IPS-NIHi11 (cell line): ENCODE measurements at regions not wholly inside any gene's neighbourhood (a gene's known extent, or its start where the extent isn't known, plus 50 kb on each side); places are given as distances from the start of the nearest gene placed in this dataset.
"Not testable (repeated sequence)": the region's sequence is repeated elsewhere in the genome, so short reads cannot be mapped to it uniquely, and the experiment has no call there.

Experiments
- DNase-seq: peaks from one replicate; pipeline ENCODE4 v3.0.0; 2012; ENCODE audit warnings: mixed read lengths, low spot score

GRCh38 chr10:36765782-36766414, 359.5 kb upstream of the ANKRD30A start:
- no peak for DNase-seq

DNA sequence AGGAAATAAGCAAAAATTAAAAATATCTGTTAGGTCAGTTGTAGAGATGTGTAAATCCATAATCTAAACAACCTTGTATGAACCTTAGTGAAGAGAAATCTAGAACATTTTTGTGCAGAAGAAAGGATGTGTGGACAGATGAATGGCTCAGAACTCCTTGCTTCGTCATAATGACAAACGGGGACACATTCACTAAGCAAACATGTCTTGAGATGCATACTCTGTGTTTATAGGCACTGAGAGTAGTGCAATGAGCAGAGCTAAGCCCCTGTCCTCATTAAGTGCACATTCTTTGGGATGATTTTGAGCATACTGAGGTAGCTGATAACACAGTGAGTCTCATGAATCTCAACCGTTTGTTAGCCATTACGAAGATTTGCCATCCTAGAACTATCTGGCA, 360.6 kb upstream of the ANKRD30A start:
- DNase-seq = no peak

DNA sequence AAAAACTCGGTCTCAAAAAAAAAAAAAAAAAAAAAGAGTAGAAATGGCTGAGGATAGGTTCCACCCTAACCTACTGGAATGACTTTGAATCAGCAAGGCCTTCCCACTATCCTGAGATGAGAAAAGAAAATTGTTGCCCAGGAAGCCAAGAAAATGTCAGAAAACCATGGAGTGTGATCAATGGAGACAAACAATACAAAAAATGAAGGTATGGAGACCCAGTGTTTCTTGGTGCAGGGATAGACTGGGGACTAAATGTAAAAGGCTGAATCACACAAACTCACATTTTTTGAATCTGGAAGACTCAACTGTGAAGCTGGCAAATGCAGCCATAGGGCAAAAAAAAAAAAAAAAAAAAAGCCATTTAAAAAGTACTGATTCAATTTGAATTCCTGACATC, 364.3 kb upstream of the ANKRD30A start:
- DNase-seq = no peak

GRCh38 chr10:36759141-36759805, 366.1 kb upstream of the ANKRD30A start:
- no peak for DNase-seq

DNA sequence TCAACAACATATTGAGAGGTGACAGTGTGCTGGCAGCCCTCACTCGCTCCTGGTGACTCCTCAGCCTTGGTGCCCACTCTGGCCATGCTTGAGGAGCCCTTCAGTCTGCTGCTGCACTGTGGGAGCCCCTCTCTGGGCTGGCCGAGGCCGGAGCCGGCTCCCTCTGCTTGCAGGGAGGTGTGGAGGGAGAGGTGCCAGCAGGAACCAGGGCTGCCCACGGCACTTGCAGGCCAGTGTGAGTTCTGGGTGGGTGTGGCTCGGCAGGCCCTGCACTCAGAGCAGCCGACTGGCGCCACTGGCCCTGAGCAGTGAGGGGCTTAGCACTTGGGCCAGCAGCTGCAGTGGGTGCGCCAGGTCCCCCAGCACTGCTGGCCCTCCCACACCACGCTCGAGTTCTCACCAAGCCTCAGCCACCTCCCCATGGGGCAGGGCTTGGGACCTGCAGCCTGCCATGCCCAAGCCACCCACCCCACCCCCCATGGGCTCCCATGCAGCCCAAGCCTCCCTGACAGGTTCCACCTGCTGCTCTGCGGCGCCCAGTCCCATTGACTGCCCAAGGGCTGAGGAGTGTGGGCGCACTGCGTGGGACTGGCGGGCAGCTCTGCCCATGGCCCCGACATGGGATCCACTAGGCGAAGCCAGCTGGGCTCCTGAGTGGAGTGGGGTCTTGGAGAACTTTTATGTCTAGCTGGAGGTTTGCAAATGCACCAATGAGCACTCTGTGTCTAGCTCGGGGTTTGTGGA, 377.1 kb upstream of the ANKRD30A start:
- no peak for DNase-seq

GRCh38 chr10:36739884-36740445, 385.4 kb upstream of the ANKRD30A start:
- DNase-seq = no peak

- no peak for DNase-seq
Measured at GRCh38 chr10:36738738-36739431, 386.5 kb upstream of the ANKRD30A start.

DNA sequence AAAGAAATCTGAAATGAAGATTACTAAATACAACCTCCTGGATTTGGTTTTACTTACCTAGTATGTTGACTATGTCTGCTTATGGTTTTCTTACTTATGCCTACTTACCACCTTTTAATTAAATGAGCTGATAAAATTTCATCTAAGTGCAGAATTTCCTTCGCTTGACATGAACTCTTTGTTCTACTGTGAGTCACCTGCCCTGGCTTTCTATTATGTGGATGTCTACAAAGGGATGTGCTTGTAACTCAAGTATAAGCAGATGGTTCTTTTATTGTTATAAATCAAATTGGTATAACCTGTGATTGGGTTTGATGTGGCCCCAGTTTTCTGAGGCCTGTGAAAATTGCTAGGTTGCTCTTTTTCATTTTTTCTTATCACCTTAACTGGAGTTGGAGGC, 389.1 kb upstream of the ANKRD30A start:
- DNase-seq = no peak

- not testable (repeated sequence) for DNase-seq
Measured at GRCh38 chr10:36734590-36734989, 390.8 kb upstream of the ANKRD30A start.

DNA sequence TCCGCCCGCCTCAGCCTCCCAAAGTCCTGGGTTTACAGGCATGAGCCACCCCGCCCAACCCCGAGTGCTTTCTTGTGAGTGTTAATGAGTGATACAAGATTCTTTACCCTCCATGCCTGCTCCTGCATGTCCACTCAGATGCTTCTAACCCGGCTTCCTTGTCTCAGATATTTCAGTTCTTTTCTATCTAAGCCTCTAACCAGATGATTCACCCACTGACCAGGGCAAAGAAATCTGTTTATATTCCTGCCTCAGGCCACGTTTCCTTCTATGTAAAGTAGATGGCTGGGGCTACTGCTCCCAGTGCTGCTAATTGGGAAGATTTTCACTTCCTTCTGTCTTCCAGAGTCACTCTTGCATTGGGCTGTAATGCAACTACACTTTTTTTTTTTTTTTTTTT, 395.1 kb upstream of the ANKRD30A start:
- DNase-seq = no peak

DNA sequence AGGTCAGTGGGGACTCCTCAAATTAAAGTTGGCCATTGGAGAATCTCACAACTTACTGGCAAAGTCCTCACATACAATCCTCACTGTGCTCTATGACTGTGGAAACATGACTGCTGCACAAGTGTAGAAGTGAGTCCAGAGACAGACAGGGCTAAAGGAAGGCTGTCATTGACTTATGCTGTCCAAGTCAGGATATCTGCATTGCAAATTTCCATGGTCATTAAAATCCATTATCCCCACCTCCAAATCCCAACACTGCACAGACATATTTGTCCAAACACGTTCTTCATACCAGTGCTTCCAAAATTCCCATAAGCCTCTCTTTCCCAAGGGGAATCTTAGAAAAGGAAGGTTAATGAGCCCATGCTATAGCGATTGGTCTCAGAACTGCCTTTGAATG, 396.8 kb upstream of the ANKRD30A start:
- no peak for DNase-seq

DNA sequence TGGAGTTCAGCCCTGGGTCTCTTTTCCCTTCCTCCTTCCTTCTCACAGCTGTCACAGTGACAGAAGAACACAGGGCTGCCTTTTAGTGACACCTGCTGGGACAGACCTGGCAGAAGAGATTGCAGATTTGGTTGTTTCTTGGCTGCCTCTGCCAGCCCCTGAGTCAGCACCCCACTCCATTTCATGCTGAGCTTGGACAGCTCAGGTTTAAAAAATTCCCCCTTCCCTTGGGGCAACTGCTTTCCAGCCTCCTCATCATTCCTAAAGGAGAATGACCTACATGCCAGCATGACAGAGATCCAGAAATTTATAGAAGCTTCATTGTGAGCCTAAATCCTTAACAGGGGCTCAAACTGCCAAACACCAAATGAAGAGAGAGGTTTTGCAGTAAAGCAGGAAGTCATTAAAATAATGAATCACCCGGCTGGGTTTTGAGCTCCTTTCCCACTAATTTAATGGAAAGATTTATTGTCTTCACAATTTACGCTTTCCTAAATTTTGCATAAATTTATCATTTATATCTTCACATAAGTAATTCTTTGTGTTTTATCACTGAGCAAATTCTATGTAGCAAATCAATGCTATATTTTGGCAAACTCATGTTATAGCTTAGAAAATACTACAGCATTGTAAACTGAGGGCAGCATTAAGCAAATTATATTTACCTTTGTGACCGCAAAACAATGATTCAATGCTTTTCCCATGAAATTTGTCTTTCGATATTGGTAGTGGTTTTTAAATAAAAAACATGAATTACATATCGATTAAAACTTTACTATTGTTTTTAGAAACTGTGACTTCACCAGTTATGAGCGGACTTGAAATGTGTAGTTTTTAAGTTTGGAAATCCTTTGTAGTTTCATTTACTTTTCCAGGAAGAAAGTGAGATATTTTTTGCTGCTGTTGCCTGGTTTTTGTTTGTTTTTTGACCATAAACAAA, 399.5 kb upstream of the ANKRD30A start:
- peak; percentile 61 for DNase-seq

DNA sequence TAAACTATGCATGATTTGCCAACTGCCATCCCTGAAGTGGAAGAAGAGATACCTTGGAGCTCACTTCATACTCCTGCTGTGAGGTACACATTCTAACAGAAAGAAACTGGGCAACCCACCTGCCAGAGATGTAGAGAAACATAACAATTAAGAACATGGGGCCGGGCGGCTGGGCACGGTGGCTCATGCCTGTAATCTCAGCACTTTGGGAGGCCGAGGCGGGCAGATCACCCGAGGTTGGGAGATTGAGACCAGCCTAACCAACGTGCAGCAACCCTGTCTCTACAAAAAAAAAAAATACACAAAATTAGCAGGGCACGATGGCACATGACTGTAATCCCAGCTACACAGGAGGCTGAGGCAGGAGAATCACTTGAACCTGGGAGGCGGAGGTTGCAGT, 402.6 kb upstream of the ANKRD30A start:
- DNase-seq = no peak

- no peak for DNase-seq
Measured at GRCh38 chr10:36721871-36722270, 403.5 kb upstream of the ANKRD30A start.

- DNase-seq = no peak
Measured at GRCh38 chr10:36720895-36721294, 404.5 kb upstream of the ANKRD30A start.

- DNase-seq = no peak
Measured at GRCh38 chr10:36717118-36717517, 408.3 kb upstream of the ANKRD30A start.

DNA sequence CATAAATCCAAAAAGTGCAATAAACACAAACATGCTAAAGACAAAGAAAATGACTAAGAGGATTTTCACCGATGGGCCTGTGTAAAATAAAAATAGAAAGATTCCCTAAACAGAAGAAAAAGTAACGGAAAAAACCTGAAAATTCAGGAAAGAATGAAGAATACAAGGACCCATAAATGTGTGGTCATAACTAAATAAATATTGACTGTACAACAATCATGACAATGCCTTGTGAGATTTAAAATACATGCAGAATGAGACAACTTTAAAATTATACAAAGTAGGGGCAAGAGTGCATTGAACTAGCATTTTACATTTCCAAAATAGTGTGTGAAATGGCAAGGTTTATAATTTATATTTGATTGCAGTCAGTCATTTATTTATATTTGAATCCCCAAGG, 409.1 kb upstream of the ANKRD30A start:
- DNase-seq = no peak

GRCh38 chr10:36712695-36713094, 412.7 kb upstream of the ANKRD30A start:
- no peak for DNase-seq

DNA sequence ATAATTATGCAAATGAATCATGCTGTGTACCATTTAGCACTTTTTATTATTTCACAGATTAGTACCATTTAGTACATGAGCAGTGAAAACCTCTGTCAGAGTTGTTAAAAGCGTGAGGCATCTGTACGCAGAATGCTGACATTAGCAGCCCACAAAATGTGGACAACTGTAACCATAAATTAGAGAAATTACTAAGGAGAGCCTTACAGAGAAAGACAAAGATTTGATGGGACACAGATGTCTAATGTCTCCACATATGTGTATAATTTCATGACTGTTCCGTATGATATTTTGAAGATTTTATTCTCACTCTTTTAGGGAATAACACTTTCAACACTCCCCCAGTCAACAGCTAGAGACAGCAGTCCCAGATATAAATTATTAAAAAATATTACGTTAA, 414.0 kb upstream of the ANKRD30A start:
- DNase-seq = no peak

GRCh38 chr10:36704124-36704523, 421.3 kb upstream of the ANKRD30A start:
- DNase-seq = no peak

- no peak for DNase-seq
Measured at GRCh38 chr10:36703179-36703578, 422.2 kb upstream of the ANKRD30A start.
